ENCODE measurements at regions not wholly inside any gene's neighbourhood (a gene's known extent, or its start where the extent isn't known, plus 50 kb on each side); places are given as distances from the start of the nearest gene placed in this dataset.

DNA sequence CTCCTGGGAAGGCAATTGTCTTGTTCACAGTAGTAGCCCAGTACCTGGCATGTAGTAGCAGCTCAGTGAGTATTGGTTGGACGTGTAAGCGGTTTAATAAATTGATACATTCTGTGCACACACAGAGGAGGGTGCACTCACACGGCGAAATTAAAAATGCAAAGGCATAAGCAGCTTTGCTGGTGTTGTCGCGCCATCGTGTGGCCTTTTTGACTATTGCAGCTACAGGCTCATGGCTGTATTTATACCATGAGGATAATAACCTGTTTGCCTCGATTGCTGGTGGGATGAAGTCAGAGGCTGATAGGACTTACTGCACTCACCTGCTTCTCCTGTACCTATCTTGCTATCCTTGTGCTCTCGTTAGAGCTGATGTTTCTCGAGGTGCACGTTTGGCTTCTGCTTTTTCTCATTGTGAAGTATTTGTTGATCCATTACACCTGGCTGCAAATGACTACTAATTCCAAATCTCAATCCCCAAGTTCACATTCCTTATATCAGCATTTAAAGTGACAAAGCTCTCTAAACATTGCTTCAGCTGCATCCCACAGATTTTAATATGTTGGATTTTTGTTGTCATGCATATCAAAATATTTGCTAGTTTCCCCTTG lies 61.5 kb downstream of the TBXT start:
- DNase-seq (ENCODE audit: low read depth), result peak; percentile 30

DNA sequence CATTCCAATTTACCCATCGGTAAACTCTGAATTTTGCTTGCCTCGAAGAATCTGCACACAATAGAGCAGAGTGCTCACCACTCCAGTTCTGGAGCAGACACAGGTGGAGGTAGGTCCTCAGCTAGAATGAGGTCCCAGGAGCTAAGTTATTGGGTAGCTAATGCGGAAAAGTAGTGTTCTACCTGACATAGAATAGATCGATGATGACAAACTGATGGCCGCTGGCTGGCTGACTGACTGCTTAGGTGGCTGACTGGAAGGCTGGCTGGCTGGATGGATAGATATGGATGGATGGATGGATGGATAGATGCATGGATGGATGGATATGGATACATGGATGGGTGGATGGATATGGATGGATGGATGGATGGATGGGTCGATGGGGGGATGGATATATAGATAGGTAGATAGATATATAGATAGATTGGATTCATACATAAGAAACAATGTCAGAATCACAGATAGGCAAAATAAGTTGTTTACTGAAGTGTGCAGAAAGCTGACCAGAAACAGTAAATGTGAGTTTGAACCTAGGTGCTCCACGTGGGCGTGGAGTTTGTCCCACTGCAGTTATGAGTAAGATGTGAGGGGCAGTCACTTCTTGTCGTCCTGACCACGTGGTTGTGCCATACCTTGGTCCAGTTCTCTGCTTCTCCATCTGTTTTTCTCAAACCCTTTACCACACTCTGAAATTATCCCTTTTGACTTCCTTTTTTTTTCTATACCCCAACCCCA lies 62.1 kb downstream of the TBXT start:
- DNase-seq (ENCODE audit: low read depth), result no peak

DNA sequence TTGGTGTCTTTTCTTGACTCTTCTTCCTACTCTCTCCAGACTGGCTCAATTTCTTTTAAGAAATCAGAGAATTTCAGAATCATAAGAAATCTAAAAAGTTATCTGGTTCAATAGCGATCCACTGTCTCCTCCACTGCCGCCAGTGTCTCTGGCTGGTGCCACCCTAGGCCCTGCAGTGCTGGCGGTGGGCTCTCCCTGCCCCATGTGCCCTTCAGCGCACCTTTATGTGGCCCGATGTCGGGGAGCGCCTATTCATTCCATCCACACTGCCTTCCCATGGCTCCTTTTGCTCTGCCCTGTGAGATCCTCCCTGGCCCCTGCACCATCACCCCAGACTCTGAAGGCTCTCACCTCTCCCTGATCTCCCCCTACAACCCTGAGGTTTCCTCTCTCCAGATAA lies 62.8 kb downstream of the TBXT start:
- no peak for DNase-seq (ENCODE audit: low read depth)

DNA sequence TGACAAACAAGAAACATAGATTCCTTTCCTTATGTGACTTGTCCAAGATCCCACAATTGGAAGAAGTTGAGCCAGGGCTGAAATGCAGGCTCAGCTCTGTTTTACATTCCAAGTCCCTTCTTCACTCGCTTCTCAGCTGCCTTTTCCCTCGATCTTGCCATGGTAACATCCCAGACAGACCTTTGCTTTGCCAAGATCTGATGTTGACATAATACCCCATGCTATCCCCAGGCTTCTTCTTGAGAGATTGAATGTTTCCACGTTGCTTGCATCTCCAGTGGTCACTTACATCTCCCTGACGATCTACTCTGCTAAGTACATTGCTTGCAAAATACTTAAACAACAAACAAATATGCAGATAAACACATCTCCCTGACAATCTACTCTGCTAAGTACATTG lies 63.5 kb downstream of the TBXT start:
- no peak for DNase-seq (ENCODE audit: low read depth)

DNA sequence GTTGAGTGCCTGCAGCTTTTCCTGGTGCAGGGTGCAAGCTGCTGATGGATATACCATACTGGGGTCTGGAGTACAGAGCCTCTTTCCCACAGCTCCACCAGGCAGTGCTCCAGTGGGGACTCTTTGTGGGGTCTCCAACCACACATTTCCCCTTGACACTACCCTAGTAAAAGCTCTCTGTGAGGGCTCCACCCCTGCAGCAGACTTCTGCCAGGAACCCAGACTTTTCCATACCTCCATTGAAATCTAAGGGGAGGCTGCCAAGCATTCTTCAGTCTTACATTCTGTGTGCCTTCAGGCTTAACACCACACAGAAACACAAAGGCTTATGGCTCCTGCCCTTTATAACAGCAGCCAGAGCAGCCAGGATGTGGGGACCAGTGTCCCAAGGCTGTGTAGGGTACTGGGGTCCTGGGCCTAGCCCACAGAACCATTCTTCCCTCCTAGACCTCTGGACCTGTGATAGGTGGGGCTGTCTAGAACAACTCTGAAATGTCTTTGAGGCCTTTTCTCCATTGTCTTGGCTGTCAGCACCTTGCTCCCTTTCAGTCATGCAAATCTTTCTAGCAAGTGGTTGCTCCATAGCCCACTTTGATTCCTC lies 65.7 kb downstream of the TBXT start:
- no peak for DNase-seq (ENCODE audit: low read depth)

DNA sequence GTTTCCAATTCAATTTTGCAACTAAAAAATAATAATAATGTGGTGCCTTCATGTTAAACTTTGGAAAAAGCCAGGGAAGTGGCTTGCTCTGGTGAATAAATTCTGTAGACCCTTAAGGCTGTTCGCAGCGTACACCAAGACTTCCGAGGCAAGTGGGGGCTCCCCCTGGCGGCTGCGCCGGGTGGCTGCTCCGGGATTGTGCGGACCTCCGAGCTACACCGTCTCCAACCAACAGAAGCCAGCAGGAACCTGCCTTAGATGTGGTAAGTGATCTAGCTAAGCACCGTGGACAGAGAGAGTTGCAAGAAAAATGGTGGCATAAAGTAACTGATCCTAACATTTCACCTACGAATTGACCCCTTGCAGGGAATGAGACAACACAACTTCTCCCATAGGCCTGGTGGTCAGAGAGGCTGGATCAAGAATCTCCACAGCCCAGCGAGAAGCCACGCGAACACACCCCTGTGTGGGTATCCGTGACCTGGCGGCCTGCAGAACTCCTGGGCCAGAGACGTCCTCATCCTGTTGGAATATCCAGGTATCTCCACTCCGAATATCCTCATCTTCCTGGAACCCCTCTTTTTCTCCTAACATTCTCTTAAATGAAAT lies 69.6 kb downstream of the TBXT start:
- DNase-seq (ENCODE audit: low read depth), result peak; percentile 19

DNA sequence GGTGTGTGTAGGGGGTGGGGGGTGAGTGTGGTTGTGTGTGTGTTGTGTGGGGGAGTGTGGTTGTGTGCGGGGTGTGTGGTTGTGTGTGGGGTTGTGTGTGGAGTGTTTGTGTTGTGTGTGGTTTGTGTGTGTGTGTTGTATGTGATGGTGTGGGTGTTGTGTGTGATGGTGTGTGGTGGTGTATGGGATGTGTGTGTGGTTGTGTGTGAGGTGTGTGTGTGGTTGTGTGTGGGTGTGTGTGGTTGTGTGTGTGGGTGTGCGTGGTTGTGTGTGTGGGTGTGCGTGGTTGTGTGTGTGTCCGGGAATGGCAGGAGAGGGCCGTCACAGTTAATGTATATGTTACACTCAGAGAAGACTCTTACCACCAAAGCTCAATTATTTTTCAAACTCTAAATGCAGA lies 79.8 kb downstream of the TBXT start:
- no peak for DNase-seq (ENCODE audit: low read depth)

DNA sequence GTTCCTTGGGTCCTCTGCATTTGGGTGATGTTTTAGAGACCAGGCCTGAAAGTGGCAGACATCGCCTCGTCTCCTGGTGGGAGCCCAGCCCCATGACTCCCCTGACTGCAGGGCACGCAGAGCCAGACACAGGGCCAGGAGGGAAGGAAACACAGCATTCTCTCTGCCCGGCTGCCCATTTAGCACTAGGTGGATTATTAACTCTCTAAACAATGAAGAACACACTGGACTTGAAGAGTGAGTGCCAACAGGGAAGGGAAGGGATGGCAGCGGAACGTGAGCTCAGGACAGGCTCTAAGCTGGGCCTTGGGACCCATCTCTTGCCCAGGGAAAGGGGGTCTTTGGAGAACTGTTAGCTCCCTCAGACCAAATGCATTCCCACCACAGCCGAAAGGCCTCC lies 80.4 kb downstream of the TBXT start:
- DNase-seq (ENCODE audit: low read depth), result no peak

DNA sequence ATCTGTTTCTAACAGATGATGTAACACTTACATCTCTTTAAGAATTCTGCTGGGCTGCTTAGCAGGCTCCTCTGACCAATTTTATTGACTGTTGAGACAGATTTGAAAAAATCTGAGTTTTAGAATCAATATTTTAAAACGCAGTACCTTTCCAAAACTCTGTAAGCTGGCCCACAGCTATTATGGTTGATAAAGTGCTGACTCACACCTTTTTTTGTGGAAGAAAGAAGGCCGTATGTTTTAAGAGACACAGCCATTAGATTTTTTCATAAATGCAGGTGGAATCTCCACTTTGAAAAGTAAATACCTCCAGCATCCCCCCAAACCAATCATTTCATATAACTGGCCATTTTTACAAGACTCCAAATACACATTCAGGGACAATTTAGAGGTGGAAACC lies 82.2 kb downstream of the TBXT start:
- no peak for DNase-seq (ENCODE audit: low read depth)

DNA sequence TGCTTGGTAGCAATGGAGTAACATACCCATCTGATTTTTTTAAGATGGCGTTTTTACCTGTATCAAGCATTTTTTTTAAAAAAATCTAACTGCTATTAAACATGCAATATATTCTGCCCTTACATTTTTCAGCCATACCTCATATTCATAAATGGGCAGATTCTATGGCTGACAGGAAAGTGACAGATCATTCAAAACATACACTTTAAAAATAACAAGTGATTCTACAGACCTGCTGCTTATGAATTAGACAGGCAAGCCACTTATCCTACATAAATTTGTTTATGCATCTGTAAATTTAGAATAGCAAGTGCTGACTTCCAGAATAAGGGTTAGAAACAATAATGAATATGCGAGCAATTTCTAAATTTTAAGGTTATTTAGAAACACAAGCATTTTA lies 82.7 kb downstream of the TBXT start:
- DNase-seq (ENCODE audit: low read depth), result no peak

DNA sequence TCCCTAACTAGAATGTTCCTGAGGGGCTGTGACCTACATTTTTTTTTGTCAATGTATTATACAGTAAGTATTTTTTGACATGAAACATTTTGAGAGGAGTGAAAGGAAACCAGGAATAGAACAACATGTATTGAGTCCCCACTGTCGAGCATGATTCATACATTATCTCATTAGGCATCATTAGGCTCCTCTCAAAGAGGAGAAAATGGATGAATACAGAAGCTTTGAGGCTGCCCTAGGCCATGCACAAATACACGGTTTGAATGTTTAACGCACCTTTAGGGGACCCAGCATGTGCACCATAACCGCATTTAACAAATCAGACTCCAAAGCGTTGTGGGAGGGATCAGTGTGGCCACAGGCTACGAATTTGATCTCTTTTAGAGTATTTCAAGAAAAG lies 87.8 kb downstream of the TBXT start:
- no peak for DNase-seq (ENCODE audit: low read depth)

DNA sequence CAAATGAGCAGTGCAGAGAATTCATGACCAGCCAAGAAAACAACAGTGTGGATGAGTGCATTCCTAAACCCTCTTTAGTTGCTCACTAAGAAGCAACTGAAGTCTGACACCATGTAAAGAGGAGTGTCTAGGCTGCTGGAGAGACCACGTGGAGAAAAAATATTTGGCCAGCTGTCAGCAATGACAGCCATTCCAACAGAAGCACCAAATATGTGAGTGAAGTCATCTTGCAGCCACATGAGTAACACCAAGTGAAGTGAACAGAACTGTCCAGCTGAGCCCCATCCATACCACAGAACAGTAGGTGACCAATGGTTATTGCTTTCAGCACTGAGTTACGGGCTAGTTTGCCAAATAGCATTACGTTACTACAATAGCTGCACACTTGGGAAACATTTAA lies 89.4 kb downstream of the TBXT start:
- no peak for DNase-seq (ENCODE audit: low read depth)

DNA sequence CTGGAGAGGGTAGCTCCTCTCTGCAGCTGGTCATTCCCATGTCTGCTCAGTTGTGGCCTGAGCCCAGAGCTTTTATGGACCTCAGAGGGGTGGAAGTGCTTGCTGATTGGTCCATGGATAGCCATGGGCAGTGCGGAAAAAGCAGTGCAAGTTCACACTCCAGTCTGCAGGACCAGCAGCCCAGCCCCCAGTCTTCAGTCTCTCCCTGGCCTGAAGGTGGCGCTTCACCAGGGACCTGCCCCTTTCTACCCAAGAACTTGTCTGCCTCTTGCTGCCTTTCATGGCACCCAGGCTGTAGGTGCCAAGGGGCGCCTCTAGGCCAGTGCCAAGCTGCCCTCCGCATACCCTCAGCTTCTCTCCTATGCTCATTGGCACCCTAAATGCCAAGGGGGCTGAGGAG lies 91.0 kb downstream of the TBXT start:
- no peak for DNase-seq (ENCODE audit: low read depth)

DNA sequence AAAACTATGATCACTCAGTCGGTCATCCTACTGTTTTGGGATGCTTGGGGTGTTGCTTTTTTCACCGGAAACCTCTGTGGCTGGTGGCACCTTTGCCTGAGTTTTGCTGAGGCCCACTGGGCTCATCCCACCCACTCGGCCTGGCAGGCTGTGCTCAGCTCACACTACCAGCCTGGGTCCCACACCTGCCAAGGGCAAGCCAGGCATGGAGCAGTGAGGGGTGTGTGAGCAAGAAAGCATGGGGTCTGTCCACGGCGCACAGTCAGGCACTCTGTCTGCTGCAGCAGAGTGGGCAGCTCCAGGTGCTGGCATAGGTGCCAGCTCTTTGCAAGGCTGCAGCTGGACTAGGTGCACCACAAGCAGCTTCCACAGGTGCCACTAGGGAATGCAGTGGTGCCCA lies 91.7 kb downstream of the TBXT start:
- no peak for DNase-seq (ENCODE audit: low read depth)

DNA sequence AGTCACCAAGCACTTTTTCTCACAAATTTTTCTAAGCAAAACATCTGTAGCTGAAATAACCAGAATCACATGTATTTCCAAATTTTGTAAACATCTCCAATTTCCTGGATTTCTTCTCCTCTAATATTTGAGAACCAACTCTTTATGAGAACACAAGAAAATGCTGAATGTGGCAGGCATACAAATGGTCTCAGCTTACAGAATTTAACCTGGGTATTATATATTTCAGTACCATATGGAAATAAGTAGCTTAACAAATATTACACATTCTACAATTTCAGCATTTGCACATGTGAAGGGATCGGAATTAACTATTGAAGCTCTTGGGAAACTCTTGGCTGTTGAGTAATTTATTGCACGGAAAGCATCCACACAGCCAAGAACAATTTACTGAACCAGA lies 92.5 kb downstream of the TBXT start:
- DNase-seq (ENCODE audit: low read depth), result no peak

DNA sequence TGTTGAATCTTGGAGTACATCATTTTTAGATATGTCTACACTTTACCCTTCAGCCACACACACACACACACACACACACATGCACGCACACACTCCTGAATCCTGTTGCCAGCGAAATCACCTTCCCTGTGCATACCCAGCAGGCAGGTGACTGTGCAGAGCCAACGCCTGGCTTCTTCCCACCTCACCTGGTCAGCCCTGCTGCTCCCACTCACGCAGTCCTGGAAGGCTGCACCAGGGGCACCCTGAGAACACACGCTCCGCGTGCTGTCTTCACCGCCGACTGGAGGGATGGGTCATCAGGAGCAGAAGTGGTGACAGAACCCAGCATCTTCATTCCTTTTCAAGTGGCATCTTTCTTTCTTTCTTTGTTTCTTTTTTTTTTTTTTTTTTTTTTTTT lies 94.6 kb downstream of the TBXT start:
- DNase-seq (ENCODE audit: low read depth), result no peak

DNA sequence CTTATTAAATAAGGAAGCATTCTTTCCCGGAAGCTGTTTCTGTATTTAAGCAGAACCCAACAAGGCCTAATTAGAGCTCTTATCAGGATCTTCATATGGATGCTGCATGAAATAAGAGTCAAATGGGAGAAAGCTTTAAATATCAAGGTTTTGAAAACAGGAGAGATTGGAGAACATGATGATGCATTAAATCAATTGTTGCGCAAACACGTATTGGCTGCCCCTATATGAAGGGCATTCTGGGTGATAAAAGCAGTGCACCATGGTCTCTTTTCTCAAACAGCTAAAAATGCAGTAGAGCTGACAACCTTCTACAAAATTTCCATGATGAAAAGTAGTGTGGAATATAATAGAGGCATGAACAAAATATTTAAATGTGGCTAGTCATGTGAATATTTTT lies 98.9 kb downstream of the TBXT start:
- no peak for DNase-seq (ENCODE audit: low read depth)

DNA sequence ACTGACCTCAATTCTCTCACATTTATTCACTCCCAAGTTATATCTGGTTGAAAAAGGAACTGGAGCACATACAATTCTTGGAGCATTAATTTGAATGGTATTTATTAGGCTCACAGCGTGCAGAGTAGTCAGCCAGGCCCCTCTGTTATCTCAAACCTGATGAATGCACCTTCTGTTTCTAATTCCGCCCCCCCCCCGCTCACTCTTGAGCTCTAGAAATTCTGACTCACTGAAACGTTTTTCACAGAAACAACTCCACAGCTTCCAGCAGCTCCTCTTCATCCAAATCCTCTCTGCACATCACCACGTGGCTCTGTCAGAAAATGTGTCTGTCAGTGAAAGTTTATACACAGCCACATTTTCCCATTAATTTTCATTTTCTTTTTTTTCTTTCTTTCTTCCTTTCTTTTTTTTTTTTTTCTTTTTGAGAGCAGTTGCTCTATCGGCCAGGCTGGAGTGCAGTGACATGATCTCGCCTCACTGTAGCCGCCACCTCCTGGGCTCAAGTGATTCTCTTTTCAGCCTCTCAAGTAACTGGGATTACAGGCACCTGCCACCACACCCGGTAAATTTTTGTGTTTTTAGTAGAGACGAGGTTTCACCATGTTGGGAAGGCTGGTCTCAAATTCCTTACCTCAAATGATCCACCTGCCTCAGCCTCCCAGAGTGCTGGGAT lies 109.4 kb downstream of the TBXT start:
- DNase-seq (ENCODE audit: low read depth), result no peak

DNA sequence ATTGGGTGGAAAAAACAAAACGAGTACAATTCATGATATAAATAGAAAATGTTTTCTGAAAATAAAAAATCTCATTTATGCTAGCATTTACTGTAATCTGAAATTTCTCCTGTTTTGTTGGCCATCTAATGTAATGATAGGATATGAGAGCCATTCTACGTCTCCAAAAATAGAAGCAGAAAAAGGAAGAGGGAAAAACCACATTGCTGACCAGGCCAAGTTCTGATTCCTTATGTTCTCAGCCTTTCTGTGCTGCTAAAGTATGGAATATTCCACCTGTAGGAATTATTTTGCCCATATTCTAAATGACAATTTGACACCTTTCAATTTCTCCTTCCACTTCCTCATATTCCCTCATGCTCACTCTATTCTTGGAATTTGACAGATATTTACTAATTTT lies 110.2 kb downstream of the TBXT start:
- DNase-seq (ENCODE audit: low read depth), result no peak

DNA sequence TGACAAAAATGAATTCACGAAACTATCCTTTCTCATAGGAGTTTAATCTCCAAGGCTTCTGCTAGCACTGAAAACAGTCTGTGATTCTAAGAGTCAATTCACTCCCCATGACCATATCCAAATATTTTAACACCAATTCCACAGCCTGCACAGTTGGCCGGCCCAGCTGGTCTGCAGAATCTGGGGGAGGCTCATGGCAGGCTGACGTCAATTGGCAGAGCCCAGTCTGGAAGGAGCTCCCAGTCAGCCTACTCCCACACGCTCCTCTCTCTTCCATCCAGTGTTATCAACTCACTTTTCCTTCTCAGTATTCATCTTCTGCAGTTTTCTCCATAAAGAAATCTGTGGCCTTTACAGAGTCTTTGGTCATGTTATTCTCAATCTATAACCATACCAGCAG lies 111.0 kb downstream of the TBXT start:
- no peak for DNase-seq (ENCODE audit: low read depth)

DNA sequence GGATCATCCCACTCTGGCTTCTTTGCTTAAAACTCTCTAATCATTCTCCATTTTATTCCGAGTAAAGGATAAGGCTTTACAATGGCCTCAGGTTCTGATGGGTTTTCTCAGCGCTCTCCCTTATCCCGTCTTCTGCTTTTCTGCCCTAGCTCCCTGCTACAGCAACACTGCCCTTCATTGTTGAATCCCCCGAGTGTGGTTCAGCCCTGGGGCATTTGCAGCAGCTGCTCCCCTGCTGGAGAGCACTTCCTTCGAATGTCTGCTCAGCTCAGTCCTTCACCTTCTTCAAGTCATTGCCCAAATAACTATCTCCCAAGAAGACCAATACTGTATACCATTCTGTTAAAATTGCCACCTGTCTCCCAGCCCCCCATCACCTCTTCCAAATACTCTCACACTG lies 111.8 kb downstream of the TBXT start:
- DNase-seq (ENCODE audit: low read depth), result no peak

DNA sequence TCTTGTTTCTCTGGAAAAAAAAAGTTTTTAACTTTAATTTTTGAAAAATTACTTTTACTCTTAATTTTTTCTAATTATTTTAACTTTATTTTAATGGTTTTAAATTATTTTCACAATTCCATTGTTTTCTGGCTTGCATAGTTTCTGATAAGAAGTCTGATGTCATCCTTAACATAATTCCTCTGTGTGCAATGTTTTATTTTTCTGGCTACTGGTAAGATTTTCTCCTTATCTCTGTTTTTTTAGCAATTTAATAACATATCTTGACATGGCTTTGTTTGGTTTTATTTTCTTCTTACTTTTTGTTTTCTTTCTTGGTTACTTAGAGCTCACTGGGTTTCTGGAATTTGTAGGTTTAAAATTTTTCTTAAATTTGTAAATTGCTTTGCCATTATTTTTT lies 114.8 kb downstream of the TBXT start:
- DNase-seq (ENCODE audit: low read depth), result no peak

DNA sequence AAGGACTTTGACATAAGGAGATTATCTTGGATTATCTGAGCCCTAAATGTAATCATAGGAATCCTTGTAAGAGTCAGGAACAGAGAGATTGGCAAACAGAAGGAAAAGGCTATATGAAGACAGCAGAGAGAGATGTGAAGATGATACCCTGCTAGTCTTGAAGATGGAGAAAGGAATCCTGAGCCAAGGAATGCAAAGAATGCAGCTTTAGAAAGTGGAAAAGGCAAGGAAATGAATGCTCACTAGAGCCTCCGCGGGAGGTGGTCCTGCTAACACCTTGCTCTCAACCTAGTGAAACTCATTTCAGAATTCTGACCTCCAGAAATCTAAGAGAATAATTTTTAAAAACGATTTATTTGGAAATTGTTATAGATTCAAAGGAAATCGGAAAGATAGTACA lies 117.1 kb downstream of the TBXT start:
- no peak for DNase-seq (ENCODE audit: low read depth)
